LNCAP (cell line): ENCODE measurements at regions not wholly inside any gene's neighbourhood (a gene's known extent, or its start where the extent isn't known, plus 50 kb on each side); places are given as distances from the start of the nearest gene placed in this dataset.

ENCODE experiments used
- TF ChIP-seq, protein P1 (sequence below): fragments of 450-650 bp; IDR thresholded peaks from 2 replicates; pipeline ENCODE4 v1.5.1; 2017; ENCODE audit warnings: mild to moderate bottlenecking

DNA sequence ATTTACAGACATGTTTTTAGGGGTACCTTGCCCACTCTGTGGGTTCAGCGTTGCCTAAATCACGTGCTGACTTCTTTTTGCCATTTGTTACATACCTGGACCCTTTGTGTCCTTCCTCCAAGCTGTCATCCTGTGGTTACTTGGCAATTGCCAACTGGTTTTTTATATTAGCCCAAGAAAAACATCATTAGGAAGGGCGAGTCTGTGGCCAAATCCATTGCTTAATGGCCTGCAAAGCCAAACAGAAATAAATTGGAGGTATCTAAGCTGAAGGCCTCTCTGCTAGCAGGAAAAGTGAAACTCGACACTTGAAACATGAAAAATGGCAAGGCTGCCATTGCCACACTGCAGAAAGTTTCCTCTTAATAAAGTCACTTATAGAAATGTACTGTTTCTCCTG, 190.4 kb downstream of the NUAK1 start:
- TF ChIP-seq, protein P1, sequence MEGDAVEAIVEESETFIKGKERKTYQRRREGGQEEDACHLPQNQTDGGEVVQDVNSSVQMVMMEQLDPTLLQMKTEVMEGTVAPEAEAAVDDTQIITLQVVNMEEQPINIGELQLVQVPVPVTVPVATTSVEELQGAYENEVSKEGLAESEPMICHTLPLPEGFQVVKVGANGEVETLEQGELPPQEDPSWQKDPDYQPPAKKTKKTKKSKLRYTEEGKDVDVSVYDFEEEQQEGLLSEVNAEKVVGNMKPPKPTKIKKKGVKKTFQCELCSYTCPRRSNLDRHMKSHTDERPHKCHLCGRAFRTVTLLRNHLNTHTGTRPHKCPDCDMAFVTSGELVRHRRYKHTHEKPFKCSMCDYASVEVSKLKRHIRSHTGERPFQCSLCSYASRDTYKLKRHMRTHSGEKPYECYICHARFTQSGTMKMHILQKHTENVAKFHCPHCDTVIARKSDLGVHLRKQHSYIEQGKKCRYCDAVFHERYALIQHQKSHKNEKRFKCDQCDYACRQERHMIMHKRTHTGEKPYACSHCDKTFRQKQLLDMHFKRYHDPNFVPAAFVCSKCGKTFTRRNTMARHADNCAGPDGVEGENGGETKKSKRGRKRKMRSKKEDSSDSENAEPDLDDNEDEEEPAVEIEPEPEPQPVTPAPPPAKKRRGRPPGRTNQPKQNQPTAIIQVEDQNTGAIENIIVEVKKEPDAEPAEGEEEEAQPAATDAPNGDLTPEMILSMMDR: no peak

DNA sequence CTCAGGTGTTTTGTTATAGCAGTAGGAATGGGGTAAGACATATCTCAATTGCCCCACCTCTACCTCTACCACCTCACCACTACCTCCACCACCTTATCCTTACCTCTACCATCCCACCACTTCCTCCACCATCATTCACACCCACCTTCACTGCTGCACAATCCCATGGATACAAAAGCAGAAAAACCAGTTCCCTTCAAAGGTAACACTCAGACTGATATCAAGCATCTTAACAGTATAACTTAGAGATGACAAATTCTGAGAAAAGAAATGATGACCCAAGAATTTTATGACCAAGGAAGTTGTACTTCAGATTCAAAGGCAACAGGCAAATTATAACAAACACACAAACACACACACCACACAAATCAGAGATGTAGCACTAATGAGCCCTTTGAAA, 189.4 kb downstream of the NUAK1 start:
- TF ChIP-seq, protein P1: no peak

DNA sequence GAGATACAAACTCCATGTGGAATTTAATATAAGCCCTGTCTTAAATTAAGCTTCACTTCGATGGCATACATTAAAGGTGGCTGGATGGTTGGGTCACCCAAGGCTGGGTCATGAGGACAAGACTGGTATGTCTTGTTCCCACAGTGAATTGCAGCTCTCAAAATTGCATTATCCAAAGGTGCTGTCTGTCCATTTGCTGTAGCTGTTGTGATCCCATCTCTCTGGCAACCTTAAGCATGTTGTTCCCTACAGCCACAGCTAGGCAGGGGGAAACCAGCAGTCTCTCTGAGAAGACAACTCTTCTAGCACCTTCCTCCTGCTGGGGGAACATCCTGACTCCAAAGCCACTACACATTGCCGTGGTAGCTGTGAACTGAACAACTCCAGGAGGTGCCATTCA, 187.0 kb downstream of the NUAK1 start:
- TF ChIP-seq, protein P1: no peak

DNA sequence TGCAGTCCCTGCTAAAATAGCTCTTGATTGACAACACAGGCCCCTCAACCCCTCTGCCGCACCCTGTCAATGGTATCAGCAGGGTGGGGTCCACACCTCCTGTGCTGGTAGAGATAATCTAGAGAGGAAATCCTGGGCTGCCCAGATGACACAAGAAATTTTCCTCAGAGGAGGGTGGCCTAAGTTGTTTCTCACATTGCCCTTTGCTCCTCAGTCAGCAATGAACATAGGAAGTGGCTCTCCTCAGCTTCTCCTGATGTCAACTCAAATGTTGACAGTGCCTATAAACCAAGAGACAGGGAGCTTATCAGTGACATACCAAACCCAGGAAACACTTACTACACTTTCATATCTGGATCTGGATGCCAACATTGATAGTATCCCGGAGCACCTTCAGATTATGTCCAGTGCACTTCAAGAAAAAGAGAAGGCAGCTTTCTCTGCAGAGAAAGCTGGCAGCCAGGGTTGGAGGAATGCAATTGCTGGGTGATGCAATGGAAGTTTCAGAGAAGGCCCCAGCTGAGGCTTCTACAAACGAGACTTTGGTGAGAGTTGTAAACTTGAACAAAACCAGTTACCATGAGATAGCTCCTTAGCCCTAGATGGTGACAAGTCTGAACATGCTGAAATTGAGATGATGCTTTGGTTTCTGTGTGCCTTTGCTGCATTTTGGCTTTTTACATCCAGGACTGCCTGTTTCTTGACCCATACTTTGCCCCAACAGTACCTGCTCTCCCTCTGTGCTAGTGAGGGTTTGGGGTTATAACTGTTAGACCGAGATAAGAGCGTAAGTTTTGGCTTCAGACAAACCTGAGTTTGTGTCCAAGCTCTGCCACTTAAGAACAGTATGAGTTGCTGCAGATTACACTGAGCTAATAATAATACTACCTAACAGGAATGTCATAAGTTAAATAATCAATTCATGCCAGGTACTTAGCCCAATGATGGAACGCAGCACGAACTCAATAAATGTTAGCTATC, 183.5 kb downstream of the NUAK1 start:
- TF ChIP-seq, protein P1: no peak

DNA sequence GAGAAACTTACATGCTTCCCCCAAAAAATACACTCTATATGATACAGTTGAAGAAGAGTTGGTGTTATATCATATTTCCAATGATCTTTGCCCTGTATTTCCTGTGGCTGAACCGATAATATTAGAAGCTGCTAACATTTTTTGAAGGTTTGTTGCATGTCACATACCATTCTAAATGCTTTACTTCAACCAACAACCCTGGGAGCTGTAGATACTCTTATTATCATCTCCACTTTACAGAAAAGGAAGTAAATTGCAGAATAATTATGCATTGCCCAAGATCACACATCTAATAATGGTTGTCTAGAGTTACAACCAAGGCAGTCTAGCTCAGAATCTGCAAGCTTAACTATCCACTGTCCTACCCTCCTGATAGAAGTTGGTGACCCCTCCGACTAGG, 182.8 kb downstream of the NUAK1 start:
- TF ChIP-seq, protein P1: no peak

DNA sequence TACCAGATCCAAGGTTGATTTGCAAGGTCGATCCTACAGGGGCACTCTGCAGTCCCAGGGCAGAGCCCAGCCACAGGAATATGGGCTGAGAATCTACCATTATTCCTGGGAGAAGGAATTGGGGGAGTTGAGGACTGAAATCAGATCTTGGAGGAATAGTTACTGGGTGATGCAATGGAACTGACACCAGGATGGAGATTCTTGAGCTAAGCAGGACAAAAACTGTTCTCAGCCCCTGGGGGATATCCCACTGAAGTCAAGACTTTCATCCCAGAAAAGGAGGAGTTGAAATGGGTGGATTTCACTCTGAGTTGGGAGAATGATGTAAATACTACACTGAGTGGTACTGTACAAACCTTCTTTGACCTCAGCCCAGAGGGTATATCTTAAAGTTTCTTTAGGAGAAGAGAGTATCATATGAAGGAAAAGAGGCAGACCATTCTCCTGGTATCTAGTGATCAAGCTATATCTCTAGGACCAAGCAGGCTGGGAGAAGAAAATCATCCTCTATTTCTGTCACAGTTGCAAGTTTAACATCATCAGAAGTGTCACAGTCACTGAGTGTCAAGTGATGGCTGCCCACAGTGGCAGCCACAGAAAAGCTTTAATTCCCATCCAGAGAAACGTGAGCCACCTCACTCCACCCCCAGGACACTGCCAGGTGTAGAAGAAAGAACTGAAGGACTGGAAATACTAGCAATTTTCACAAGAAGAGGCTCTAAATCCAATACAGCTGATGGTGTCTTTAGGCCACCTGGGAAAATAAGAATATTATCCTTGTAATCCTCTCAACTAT, 181.9 kb downstream of the NUAK1 start:
- TF ChIP-seq, protein P1: no peak

DNA sequence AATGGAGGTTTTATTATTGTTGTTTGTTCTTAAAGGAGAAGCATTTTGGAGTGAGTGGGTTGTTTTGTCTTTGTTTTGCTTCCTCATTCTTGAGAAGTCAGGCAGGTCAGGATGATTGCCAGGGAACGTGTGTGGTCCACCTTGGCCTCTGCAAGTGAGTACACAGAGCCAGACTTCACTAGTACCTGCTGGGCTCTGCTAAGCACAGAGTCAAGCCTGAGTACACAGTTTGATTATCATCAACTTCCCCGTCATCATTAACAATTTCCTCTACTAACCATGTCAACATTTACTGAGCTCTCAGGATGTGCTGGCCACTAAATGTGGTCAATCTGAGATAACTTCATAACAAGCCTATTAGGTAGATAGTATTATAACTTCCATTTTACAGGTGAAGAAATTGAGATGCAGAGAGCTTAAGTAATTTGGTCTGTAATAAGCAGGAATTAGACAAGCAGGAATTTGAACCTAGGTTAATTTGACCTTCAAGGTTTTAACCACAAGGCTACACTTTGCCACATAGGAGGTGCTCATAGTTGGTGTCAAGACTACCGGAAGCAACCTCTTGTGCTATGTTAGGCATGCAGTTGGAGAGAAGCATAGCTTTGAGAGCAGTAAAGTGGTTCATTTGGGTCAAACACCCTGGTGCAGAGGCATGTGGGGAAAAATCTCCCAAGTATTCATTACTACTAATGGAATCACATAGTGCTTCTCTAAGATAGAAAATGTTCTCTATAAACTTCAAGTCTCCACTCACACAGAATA, 178.3 kb downstream of the NUAK1 start:
- TF ChIP-seq, protein P1: no peak
